GM18873 (cell line): ENCODE measurements at regions not wholly inside any gene's neighbourhood (a gene's known extent, or its start where the extent isn't known, plus 50 kb on each side); places are given as distances from the start of the nearest gene placed in this dataset.
"Not testable (repeated sequence)": the region's sequence is repeated elsewhere in the genome, so short reads cannot be mapped to it uniquely, and the experiment has no call there.

ENCODE experiments used
- ATAC-seq: cut with Tn5 transposase; IDR thresholded peaks from one replicate; pipeline ENCODE4 v1.9.1; 2021; ENCODE audit warnings: mild to moderate bottlenecking, moderate library complexity, moderate number of reproducible peaks; ENCODE audit not compliant: unreplicated experiment, low FRiP score

DNA sequence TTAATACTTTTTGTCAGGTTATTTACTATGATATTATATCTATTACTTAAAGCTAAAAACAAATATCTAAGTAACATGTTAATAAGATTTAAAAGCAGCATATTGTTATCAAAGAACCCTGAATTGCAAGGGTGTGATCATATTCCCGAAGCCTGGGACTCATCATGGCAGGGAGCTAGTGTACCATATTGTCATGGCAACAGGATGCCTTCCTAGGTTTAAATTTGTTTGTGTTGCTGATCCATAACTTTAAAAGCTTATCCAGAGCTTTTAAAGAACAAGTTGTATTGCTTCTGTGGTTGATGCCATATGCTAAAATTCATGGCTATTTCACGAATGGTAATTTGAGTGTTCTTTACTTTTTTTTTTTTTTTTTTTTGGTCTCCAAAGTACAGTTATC, 500.5 kb downstream of the NAV3 start:
- no peak for ATAC-seq

DNA sequence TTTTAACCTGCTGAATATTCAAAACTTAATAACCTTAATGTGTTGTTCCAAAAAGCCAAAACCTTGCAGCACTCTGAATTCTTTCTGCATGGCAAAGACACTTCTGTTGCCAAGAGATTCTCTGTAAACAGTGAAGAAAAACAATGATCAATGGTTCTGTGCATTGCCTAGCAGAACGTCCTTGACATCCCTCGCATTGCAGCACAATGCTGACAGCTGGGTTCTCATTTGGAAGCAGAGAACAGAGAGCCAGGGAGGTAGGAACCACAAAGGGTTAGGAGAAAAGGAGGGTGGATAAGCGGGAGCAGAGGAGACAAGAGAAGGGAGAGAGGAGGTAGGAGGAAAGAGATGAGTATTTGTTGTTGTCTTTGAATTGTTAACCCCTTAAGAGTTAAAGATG, 501.1 kb downstream of the NAV3 start:
- no peak for ATAC-seq

DNA sequence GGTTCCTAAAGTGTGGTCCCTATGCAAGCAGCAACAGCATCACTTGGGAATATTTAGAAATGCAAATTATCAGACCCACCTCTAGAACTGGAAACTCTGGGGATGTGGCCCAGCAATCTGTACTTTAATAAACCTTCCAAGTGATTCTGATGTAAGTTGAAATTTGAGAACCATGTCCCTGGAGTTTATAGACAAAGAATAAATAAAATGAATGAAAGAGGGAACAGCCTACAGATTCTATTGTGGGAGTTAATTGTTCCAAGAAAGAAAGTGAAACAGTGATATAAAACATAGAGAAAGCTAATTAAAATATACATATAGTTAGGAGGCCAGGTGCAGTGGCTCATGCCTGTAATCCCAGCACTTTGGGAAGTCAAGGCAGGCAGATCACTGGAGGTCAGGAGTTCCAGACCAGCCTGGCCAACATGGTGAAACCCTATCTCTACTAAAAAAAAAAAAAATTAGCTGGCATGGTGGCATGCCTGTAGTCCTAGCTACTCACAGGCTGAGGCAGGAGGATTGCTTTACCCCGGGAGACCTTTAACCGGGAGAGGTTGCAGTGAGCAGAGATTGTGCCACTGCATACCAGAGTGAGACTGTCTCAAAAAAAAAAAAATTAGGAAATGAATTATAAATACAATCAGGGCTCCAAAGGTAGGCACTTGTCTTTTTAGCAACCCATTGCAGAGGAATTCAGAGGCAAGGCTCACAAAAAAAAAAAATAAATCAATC, 507.5 kb downstream of the NAV3 start:
- no peak for ATAC-seq

DNA sequence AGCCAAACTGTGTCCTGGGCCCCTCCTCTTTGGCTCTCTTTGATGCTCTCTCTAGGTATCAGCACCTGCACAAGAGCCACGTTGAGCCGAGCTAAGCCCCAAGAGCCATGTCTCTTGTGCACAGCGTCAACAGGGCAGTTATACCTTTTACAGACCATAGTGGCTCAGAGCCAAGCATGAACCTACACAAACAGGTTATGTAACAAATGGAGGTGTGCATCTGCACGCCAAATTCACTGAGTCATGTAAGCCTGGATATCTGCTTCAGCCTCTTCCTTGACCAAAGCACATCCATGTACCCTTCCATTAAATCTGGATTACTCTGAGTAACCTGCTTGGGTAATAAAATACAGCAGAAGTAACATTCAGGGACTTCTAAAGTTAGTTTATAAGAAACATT, 509.7 kb downstream of the NAV3 start:
- ATAC-seq = no peak

DNA sequence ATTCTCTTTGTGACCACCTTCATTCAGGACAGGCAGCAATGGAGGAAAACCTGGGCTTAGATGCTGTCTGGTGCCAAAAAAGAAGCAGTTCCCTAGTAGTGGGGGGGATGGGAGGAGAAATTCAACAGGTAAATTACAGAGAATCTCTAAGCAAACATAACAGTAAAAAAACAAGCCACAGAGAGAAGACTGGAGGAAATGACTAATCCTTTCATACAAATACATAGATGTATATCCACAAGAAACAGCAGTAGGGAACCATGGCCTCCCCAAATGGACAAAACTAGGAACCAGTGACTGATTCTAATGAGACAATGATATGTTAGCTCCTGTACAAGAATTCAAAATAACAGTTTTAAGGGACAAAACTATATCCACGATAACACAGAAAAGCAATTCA, 513.0 kb downstream of the NAV3 start:
- ATAC-seq = no peak

DNA sequence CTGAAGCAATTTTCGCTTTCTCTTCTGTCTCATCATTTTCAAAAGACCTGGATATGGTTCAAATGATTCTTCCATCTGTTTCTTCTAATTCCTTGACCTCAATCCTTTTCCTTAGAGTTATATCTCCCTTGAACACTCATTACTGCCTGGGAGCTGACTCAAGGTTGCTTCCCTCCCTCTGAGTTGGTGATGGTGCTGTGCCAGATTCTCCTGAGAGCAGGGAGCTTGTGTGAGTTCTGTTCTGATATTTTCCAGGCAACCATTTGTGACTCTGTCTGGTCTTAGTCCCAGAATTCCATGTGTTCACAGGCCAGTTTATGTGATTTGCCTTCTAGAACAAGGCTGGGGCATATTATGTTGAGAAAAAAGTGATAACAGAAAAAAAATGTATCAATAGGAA, 505.1 kb upstream of the SYT1 start:
- ATAC-seq = no peak

DNA sequence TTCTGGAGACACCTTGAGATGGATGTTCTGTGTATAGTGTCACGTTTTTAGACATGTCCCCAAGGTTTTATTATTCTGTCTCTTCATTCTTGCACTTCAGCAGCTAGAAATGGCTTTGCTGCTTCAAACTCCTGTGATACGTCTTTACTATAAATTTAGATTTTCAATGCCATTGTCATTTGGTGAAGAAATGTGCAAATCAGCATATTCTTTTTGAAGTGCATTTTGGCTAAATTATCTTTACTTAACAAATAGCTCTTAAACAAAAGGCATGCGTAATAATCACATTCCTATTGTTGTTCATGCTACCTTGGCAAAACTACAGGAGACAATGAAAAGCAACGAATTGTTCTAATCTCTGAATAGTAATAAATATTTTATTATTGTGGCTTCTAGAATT, 502.9 kb upstream of the SYT1 start:
- ATAC-seq = no peak

DNA sequence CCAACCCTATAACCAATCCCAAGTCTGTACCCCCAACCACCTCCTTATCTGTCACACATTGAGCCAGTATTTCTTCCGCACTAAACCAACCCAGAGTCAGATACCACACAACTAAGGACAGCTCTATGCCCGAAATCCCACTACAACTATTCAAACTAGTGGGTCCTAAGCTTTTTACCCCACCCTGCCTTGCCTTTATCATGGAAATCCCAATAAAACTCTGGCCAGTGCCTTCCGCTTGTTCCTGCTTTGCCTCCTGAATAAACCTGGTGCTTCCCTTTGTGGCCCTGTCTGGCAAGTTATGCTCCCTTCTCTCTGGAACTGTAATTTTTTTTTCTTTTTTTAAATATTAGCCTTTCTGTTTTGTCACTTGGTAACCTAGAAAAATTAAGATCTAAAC, 493.3 kb upstream of the SYT1 start:
- no peak for ATAC-seq

DNA sequence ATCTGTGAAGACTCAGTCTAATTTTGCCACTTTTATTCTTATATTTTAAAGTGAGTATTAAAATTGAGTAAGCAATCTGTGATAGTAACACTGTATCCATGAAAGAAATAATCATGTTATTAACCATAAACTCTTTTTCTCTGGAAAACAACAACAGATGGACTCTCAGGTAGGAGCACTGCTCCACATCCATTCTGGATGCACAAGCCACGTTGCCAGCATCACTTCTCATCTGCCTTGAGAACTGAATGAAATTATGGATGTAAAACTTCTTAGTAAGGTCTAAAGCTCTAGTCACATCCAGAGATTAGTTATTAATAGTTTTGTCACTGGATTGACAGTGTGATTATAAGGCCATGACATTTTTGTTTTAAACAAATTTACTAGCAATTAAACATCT, 489.1 kb upstream of the SYT1 start:
- ATAC-seq = no peak

DNA sequence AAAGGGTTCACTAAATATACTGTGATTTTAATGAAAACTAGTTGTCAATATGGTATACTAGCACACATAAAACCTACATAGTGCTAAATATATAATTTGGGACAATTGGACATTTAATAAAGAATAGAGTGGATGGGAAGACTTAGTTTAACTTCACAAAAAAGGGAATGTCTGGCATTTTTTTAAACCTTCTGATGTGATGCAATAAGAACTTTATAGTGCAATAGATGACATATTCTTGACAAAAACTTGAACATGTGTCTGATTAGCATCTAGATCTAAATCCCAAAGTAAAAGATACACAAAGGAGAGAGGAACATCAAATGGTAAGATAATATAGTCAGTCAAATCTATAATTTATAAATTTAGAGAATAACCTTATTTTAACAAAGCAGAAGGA, 488.3 kb upstream of the SYT1 start:
- no peak for ATAC-seq

DNA sequence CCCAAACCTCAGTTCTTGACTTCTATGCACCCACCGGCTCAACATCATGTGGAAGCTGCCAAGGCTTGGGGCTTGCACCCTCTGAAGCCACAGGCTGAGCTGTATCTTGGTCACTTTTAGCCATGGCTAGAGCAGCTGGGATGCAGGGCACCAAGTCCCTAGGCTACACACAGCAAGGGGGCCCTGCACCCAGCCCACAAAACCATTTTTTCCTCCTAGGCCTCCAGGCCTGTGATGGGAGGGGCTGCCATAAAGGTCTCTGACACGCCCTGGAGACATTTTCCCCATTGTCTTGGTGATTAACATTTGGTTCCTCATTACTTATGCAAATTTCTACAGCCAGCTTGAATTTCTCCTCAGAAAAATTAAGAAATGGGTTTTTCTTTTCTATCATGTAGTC, 485.5 kb upstream of the SYT1 start:
- ATAC-seq = not testable (repeated sequence)

DNA sequence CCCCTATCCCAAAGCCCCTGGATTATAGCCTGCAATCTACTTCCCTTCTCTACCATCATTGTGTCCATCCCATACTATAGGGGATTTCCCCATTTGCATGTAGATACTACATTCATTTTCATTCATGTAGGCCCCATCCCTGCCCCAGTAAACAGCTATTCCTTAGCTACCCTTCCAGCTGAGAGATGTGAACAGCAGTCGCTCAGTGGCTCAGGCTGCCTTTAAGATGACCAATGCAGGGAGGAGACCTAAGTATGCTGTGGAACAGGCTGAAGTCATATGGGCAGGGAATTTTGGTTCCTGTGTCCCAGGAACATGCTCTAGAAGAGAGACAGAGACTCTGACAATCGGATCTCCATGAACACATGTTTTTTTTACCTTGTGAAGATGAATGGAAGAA, 481.2 kb upstream of the SYT1 start:
- no peak for ATAC-seq

DNA sequence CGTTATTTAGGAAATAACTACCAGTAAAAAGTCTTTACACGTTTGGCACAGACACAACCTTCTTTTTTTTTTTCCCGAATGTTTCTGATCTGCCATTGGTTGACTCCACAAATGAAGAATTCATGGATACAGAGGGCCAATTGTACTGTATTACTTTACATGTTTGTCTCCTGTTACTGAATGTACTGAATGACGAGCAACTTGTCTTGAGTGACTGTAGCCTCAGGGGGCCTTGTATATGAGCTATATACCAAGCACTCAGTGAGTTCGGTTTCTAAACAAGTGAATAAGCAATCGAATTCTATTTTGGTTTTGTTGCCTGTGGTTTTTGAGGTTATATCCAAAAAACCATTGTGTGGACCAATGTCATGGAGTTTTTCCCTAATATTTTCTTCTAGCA, 480.0 kb upstream of the SYT1 start:
- ATAC-seq = no peak

DNA sequence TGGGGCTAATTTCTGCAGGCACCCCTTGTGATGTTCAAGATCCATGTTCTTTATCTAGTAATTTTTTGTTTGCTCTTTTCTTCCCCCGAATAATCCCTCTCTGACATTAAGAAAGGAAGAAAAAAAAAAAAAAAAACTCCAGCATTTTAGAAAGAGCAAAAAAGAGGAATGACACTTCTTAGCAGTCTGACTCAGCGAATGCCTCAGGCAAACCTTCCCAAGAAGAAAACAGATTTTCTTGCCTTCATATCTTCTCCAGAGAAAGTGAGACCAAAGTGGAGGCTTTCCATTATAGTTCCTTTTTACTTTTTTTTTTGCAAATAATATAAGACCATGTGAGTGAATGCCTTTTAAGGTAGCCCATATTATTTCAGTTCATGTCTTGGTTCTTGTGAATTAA, 479.0 kb upstream of the SYT1 start:
- ATAC-seq = no peak

DNA sequence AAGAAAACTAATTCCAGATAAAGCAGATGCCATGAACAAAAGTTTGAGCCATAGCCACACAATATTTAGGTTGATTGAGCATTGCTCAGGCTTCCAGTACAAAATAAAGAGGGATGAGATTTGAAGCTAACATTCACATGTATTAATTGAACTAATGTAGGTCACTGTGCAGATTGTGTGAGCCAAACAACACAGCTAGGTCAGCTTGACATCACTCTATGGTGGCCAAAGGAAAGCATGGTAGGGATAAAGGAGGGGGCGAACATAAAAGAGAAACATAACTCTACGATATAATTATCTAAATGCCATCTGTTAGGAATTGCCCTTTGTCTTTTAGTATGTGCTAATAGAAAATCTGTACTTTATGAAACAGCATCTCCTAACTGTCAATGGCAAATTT, 477.7 kb upstream of the SYT1 start:
- no peak for ATAC-seq

DNA sequence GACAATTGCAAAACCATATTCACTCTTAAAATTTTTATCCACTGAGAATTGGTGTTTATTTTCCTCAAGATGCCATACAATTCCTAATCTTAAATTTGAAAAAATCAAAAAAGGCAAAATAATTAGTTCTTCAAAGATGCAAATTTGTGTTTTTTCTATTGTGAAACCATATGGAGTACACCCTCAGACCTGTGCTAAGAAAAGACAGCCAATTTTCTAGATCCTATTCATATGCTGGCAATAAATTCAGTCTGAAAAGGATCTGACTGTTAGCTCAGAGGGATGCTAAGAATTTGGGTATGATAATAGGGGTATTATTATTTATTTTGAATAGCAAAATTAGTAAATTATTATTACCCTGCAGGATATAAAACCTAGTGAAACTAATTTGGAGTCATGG, 476.9 kb upstream of the SYT1 start:
- no peak for ATAC-seq

DNA sequence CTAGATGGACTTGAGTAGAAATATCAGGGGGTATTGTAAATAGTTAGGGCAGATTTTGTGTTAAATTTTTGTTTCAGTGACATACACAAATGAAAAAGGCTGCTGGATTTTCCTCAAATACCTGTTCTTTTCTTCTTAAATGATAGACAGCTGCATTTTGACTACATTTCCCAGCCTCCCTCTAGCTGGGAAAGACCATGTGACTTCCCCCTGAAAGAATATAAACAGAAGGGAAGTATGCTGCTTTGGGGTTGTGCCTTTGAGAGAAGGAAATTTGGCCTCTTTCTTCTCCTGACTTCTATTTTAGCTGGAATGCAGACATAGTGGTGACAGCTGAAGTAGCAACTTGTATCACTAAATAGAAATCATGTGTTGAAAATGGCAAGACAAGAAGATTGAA, 476.1 kb upstream of the SYT1 start:
- no peak for ATAC-seq

DNA sequence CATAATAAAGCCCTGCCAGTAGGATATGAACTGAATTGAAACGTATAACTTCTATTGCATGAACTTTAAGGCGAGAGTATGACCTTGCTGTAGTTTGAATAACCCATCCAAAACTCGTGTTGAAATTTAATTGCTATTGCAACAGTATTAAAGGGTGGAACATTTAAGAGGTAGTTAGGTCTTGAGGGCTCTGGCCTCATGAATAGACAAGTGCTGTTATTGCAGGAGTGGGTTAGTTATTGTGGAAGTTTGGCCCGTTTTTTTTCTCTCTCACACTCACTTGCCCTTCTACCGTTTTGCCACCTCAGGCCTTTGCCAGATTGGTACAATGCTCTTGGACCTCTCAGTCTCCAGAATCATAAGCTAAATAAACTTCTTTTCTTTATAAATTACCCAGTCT, 473.7 kb upstream of the SYT1 start:
- no peak for ATAC-seq

DNA sequence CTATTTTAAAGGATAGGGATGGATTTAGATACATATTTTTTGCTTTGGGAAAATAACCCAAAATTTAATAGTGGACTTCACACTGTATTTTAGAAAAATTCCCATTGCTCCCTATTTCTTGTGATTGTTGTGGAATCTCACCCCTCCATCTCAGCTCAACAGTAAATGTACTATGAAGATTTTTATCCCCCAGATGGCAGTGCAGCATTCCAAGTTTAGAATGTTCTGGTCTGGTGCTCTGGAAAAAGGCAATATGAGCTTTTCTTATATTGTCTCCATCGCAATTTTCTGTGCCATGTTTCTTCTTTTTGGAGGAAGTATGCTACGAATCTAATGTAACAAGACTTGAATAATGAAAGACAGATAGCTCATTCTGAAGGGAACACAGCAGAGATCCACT, 471.7 kb upstream of the SYT1 start:
- ATAC-seq = no peak

DNA sequence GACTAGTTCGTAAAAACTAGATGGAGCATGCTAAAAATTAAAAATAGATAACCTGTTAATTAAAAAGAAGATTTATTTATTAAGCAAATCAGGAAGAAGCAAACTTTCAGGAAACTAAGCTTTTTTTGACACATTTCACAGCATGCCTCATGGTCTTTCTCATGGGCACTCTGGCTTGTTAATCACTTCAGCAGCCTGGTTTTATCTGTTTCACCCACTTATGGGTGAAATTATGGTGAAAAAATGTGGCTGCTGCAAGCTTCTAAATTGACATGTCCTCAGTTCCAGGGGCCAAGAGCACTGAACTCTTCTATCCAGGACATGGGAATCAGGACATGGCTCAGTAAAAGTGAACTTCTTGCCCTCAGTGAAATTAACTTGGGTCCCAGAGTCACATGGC, 468.6 kb upstream of the SYT1 start:
- ATAC-seq = no peak

DNA sequence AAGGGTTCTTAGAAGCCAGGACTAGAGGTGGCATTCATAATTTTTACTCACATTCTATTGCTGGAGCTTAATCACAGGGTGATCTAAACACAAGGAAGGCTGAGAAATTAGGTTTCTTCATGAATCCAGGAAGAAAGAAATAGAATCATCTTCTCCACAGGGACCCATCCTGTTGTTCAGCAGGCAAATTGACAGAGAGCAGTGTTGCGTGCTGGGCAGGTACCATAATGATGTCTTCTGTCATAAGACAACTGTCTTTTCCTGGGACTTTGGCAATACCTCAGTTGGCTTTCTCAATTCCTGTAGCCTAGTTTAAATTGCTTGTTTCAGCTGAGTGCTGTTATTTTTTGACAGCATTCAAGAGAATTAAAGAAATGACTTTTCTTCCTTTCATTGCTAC, 468.0 kb upstream of the SYT1 start:
- ATAC-seq = no peak

DNA sequence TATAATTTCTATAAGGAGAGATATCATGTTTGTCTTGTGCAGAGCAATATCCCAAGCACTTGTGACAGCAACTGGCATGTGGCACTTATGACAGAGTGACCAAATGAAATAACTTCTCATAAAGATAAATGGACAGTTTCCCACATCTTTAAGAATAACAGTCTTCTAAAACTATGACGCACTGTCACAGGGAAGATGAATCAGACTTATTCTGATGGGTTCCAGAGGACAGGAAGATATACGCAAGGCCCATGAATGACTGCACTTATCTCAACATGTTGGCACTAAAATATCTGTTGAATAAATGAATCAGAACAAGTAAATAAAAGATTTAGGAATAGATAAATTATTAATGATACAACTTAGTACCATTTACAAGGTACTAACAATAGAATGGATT, 465.8 kb upstream of the SYT1 start:
- no peak for ATAC-seq
